ENCODE measurements at regions not wholly inside any gene's neighbourhood (a gene's known extent, or its start where the extent isn't known, plus 50 kb on each side); places are given as distances from the start of the nearest gene placed in this dataset.

DNA sequence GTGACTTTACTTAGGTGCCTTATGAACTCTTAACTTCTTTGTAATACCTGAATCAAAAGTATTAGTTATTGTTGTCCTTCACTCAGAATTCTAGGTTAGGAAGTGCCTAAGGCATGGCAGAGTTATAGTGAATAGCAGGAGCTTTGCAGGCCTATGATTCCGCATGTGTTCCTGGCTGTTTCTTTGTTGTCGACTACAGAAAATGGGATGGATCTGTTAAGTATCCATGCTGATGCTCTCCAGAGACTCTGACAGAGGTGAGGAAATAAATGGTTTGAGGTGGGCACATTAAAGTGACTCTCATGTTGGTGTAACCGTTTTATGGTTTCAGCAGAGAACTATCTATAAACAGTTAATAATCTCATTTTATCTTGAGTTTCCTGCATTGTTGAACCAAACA lies 1601.3 kb downstream of the PCDH7 start:
- no peak for TF ChIP-seq RARB (CRISPR knock-in tag; IDR thresholded peaks at IDR 0.05)
- TF ChIP-seq ARNTL (CRISPR knock-in tag; IDR thresholded peaks at IDR 0.05; ENCODE audit: borderline replicate concordance, low read depth), result no peak
- TF ChIP-seq, protein P1, sequence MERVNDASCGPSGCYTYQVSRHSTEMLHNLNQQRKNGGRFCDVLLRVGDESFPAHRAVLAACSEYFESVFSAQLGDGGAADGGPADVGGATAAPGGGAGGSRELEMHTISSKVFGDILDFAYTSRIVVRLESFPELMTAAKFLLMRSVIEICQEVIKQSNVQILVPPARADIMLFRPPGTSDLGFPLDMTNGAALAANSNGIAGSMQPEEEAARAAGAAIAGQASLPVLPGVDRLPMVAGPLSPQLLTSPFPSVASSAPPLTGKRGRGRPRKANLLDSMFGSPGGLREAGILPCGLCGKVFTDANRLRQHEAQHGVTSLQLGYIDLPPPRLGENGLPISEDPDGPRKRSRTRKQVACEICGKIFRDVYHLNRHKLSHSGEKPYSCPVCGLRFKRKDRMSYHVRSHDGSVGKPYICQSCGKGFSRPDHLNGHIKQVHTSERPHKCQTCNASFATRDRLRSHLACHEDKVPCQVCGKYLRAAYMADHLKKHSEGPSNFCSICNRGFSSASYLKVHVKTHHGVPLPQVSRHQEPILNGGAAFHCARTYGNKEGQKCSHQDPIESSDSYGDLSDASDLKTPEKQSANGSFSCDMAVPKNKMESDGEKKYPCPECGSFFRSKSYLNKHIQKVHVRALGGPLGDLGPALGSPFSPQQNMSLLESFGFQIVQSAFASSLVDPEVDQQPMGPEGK (CRISPR knock-in tag; IDR thresholded peaks at IDR 0.05; ENCODE audit: borderline replicate concordance), result no peak
- no peak for TF ChIP-seq ZNF565 (CRISPR knock-in tag; conservative IDR thresholded peaks at IDR 0.05; ENCODE audit: low read depth)
- TF ChIP-seq ESRRG (CRISPR knock-in tag; IDR thresholded peaks at IDR 0.05), result no peak
- TF ChIP-seq ZFP3 (CRISPR knock-in tag; IDR thresholded peaks at IDR 0.05), result no peak
- TF ChIP-seq, protein P2, sequence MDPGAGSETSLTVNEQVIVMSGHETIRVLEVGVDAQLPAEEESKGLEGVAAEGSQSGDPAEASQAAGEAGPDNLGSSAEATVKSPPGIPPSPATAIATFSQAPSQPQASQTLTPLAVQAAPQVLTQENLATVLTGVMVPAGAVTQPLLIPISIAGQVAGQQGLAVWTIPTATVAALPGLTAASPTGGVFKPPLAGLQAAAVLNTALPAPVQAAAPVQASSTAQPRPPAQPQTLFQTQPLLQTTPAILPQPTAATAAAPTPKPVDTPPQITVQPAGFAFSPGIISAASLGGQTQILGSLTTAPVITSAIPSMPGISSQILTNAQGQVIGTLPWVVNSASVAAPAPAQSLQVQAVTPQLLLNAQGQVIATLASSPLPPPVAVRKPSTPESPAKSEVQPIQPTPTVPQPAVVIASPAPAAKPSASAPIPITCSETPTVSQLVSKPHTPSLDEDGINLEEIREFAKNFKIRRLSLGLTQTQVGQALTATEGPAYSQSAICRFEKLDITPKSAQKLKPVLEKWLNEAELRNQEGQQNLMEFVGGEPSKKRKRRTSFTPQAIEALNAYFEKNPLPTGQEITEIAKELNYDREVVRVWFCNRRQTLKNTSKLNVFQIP (CRISPR knock-in tag; IDR thresholded peaks at IDR 0.05; ENCODE audit: borderline replicate concordance, low read depth), result no peak
- no peak for TF ChIP-seq ZNF8 (CRISPR knock-in tag; IDR thresholded peaks at IDR 0.05)
- no peak for TF ChIP-seq TOX (CRISPR knock-in tag; IDR thresholded peaks at IDR 0.05; ENCODE audit: borderline replicate concordance)
- TF ChIP-seq TCF4 (CRISPR knock-in tag; IDR thresholded peaks at IDR 0.05; ENCODE audit: borderline replicate concordance), result no peak

All from SK-N-SH treated with all-trans-retinoic acid at 6 μM for 48 hours (cell line).